ENCODE measurements at regions not wholly inside any gene's neighbourhood (a gene's known extent, or its start where the extent isn't known, plus 50 kb on each side); places are given as distances from the start of the nearest gene placed in this dataset.

DNA sequence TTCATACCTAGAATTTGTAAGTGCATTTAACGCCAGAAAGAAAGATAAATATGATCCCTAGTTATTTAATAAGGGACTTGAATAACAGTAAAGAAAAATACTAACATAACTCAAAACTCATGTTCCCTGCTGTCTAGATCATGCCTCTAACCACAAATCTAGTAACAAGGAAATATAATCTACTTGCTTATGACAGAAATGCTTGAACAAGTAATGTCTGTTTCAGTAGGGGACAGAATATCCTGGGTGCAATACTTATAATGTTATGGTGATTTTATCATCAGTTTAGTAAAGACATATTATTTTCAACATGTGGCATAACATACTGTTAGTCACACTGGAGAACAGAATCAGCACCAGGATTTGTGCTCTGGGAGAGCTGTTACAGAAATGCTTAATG lies 861.9 kb upstream of the SLITRK1 start:
- TF ChIP-seq CTCF (IDR thresholded peaks at IDR 0.05; ENCODE audit: insufficient read depth, low read length) (no peak), REST (IDR thresholded peaks at IDR 0.05; ENCODE audit: insufficient replicate concordance, low read depth) (no peak)
